ENCODE measurements at regions not wholly inside any gene's neighbourhood (a gene's known extent, or its start where the extent isn't known, plus 50 kb on each side); places are given as distances from the start of the nearest gene placed in this dataset.
A peak's percentile ranks its signal among the peaks of the same experiment; 100 is the strongest.

GRCh38 chr7:10860516-10860915 lies 113.2 kb upstream of the PHF14 start:
- no peak for DNase-seq (ENCODE audit: low read depth in 2 of 2)

GRCh38 chr7:10863476-10863875 lies 110.2 kb upstream of the PHF14 start:
- no peak for DNase-seq (ENCODE audit: low read depth in 2 of 2)

- no peak for DNase-seq (ENCODE audit: low read depth in 2 of 2)
Measured at GRCh38 chr7:10874666-10875065, 99.0 kb upstream of the PHF14 start.

- no peak for DNase-seq (ENCODE audit: low read depth in 2 of 2)
Measured at GRCh38 chr7:10875080-10875479, 98.6 kb upstream of the PHF14 start.

DNA sequence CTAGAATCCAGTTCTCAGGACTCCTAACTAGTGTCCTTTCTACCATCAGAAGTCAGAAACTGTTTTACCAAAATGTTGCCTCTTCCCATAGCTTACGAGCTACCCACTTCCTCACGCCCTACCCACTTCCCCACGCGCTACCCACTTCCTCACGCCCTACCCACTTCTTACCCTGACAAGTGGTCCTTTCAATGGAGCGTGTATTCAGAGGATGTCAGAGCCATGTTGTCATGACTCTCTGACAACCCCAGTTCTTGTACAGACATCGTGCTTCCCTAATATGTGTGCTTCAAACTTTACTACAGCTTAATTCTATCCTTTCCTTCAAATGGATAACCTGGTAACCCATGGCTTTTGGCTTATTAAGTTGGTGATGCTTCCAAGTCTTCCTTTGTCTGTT lies 84.8 kb upstream of the PHF14 start:
- DNase-seq (ENCODE audit: low read depth in 2 of 2): no peak

GRCh38 chr7:10889266-10889898 lies 84.3 kb upstream of the PHF14 start:
- peak; percentile 8 to 11 for DNase-seq (ENCODE audit: low read depth in 2 of 2)

GRCh38 chr7:10908600-10908999 lies 65.1 kb upstream of the PHF14 start:
- no peak for DNase-seq (ENCODE audit: low read depth in 2 of 2)

DNA sequence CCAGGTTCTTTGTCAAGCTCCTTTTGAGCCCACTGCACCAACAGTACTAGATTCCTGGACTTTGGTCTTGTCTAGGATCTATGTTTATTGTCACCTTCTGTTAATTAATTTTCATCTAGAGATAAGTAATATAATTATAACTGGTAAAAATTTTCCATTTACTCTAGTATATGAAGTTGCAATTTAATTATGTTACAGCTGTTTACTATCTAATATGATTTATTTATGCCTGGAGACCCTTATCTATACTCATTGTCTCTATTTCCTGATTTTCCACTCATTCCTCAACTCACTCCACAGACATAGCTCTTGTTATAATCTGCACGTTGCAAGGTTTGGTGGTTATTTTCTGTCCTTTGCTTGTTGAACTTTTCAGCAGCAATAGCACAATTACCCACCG lies 63.2 kb upstream of the PHF14 start:
- no peak for DNase-seq (ENCODE audit: low read depth in 2 of 2)

- DNase-seq (ENCODE audit: low read depth in 2 of 2): no peak
Measured at GRCh38 chr7:10912077-10912476, 61.6 kb upstream of the PHF14 start.

DNA sequence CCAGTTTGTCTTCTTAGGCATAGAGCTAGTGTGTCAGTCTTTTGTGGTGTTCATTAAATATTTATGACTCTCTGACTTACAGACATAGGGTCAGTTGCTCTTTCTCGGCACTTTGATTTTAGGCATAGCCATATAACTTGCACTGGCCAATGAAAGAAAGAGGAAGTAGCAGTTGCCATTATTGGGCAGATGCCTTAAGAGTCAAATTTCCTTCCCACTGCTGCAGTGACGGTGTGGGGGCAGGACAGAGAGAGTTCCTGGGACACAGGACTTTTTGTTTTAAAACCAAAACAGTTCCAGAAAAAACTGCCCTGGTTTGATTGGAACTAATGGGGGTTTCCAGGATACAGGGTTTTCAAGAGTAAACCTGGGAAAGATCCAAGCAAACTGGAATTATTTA lies 60.2 kb upstream of the PHF14 start:
- DNase-seq (ENCODE audit: low read depth in 2 of 2): no peak

GRCh38 chr7:10918093-10918590 lies 55.5 kb upstream of the PHF14 start:
- DNase-seq (ENCODE audit: low read depth in 2 of 2): no peak

- no peak for DNase-seq (ENCODE audit: low read depth in 2 of 2)
Measured at GRCh38 chr7:10919923-10920322, 53.7 kb upstream of the PHF14 start.
